ENCODE measurements at regions not wholly inside any gene's neighbourhood (a gene's known extent, or its start where the extent isn't known, plus 50 kb on each side); places are given as distances from the start of the nearest gene placed in this dataset.

GRCh38 chr6:169881398-169881797 is 130.0 kb downstream of the ERMARD start:
- TF ChIP-seq, protein P1, sequence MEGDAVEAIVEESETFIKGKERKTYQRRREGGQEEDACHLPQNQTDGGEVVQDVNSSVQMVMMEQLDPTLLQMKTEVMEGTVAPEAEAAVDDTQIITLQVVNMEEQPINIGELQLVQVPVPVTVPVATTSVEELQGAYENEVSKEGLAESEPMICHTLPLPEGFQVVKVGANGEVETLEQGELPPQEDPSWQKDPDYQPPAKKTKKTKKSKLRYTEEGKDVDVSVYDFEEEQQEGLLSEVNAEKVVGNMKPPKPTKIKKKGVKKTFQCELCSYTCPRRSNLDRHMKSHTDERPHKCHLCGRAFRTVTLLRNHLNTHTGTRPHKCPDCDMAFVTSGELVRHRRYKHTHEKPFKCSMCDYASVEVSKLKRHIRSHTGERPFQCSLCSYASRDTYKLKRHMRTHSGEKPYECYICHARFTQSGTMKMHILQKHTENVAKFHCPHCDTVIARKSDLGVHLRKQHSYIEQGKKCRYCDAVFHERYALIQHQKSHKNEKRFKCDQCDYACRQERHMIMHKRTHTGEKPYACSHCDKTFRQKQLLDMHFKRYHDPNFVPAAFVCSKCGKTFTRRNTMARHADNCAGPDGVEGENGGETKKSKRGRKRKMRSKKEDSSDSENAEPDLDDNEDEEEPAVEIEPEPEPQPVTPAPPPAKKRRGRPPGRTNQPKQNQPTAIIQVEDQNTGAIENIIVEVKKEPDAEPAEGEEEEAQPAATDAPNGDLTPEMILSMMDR (IDR thresholded peaks at IDR 0.05), result no peak
- TF ChIP-seq POLR2A (IDR thresholded peaks at IDR 0.05), result no peak
- no peak for TF ChIP-seq EP300 (IDR thresholded peaks at IDR 0.05)
- TF ChIP-seq POLR2AphosphoS5 (IDR thresholded peaks at IDR 0.05), result no peak
